Tibial nerve (tissue), 4 donors: ENCODE measurements at regions not wholly inside any gene's neighbourhood (a gene's known extent, or its start where the extent isn't known, plus 50 kb on each side); places are given as distances from the start of the nearest gene placed in this dataset.

Experiments used
- DNase-seq, 2 donors: peaks; one replicate each; pipeline ENCODE4 v3.0.0-alpha.2; 2019; ENCODE audit warnings: low spot score in 2 of 2
- H3K27ac ChIP-seq, 4 donors: fragments of 200-600 bp; sonication (generic) in 3 of 4; one replicate each; pipeline ENCODE4 v1.5.1; 2017 to 2019; ENCODE audit warnings: mild to moderate bottlenecking in 1 of 4
- H3K27me3 ChIP-seq, 2 donors: fragments of 200-600 bp; sonication (generic) in 1 of 2; one replicate each; pipeline versions ENCODE4 v1.5.1 to v1.6.0; 2017 to 2019
- H3K36me3 ChIP-seq, 3 donors: fragments of 200-600 bp; sonication (generic); one replicate each; pipeline ENCODE4 v1.5.1; 2018 to 2019
- H3K4me1 ChIP-seq, 4 donors: fragments of 200-600 bp; sonication (generic) in 3 of 4; one replicate each; pipeline ENCODE4 v1.5.1; 2017 to 2019
- H3K4me3 ChIP-seq, 4 donors: fragments of 200-600 bp; sonication (generic) in 3 of 4; one replicate each; pipeline ENCODE4 v1.5.1; 2017 to 2019; ENCODE audit warnings: mild to moderate bottlenecking in 1 of 4, moderate library complexity in 1 of 4
- H3K9me3 ChIP-seq, 4 donors: fragments of 200-600 bp; sonication (generic) in 3 of 4; one replicate each; pipeline ENCODE4 v1.5.1; 2017 to 2019
- CTCF ChIP-seq, 5 experiments: fragments of 200-600 bp in 3 of 5; fragments of 450-650 bp in 2 of 5; sonication (generic) in 3 of 5; IDR thresholded peaks; one replicate each; pipeline ENCODE4 v1.5.1; 2016 to 2019; ENCODE audit warnings: antibody characterized with exemption in 5 of 5, mild to moderate bottlenecking in 3 of 5, moderate library complexity in 2 of 5
- EP300 ChIP-seq, 2 donors: sonication (generic); formaldehyde crosslinking; IDR thresholded peaks; one replicate each; pipeline ENCODE4 v1.6.1; 2017; ENCODE audit warnings: antibody characterized with exemption in 2 of 2, mild to moderate bottlenecking in 1 of 2
- POLR2A ChIP-seq, 2 donors: fragments of 450-650 bp; IDR thresholded peaks; one replicate each; pipeline ENCODE4 v1.6.1; 2017; ENCODE audit warnings: antibody characterized with exemption in 2 of 2, mild to moderate bottlenecking in 2 of 2, moderate library complexity in 2 of 2
- WGBS, 2 donors: methylation state at CpG; one replicate each; pipeline ENCODE4 v1.1.5; 2018; 5-methylcytosine and 5-hydroxymethylcytosine counted together

GRCh38 chr5:120954255-120954654 is 490.2 kb downstream of the PRR16 start:
- no peak for DNase-seq
- TF ChIP-seq EP300 (IDR thresholded peaks at IDR 0.05) (no peak), CTCF (IDR thresholded peaks at IDR 0.05) (no peak), POLR2A (IDR thresholded peaks at IDR 0.05) (no peak)
- Histone ChIP-seq H3K4me3 (no peak overlapping the region), H3K27ac (no peak overlapping the region), H3K36me3 (no peaks in the 10 kb centered on the region), H3K27me3 (no peaks in the 10 kb centered on the region), H3K4me1 (no peaks in the 10 kb centered on the region), H3K9me3 (peaks cover 0 to 32% (median 2%) of the 10 kb centered on the region in 4 donors)

- no peak for DNase-seq
- Histone ChIP-seq H3K4me1 (no peaks in the 10 kb centered on the region), H3K36me3 (no peaks in the 10 kb centered on the region), H3K27ac (no peak overlapping the region), H3K27me3 (no peaks in the 10 kb centered on the region), H3K4me3 (no peak overlapping the region), H3K9me3 (peaks cover 0 to 27% (median 2%) of the 10 kb centered on the region in 4 donors)
- TF ChIP-seq EP300 (IDR thresholded peaks at IDR 0.05) (no peak), POLR2A (IDR thresholded peaks at IDR 0.05) (no peak), CTCF (IDR thresholded peaks at IDR 0.05) (no peak)
Measured at GRCh38 chr5:120955795-120956194, 491.7 kb downstream of the PRR16 start.

GRCh38 chr5:120958877-120959485 is 494.9 kb downstream of the PRR16 start:
- TF ChIP-seq CTCF (IDR thresholded peaks at IDR 0.05) (no peak), POLR2A (IDR thresholded peaks at IDR 0.05) (no peak), EP300 (IDR thresholded peaks at IDR 0.05) (no peak)
- WGBS, 2 donors = 80 to 85% methylated on average over 7 of the region's 7 CpGs
- H3K27me3 ChIP-seq = no peaks in the 10 kb centered on the region
- H3K9me3 ChIP-seq = peaks cover 0 to 4% (median 0%) of the 10 kb centered on the region in 4 donors
- H3K4me1 ChIP-seq = no peaks in the 10 kb centered on the region
- no peaks in the 10 kb centered on the region for H3K36me3 ChIP-seq
- H3K4me3 ChIP-seq = no peak overlapping the region
- DNase-seq = no peak
- no peak overlapping the region for H3K27ac ChIP-seq

GRCh38 chr5:120960510-120960909 is 496.4 kb downstream of the PRR16 start:
- Histone ChIP-seq H3K27me3 (no peaks in the 10 kb centered on the region), H3K27ac (no peak overlapping the region), H3K9me3 (peaks cover 0 to 3% (median 0%) of the 10 kb centered on the region in 4 donors), H3K4me3 (no peak overlapping the region), H3K4me1 (no peaks in the 10 kb centered on the region), H3K36me3 (no peaks in the 10 kb centered on the region)
- WGBS, 2 donors = 88 to 91% methylated on average over 1 of the region's 1 CpG
- no peak for TF ChIP-seq CTCF (IDR thresholded peaks at IDR 0.05)
- no peak for TF ChIP-seq POLR2A (IDR thresholded peaks at IDR 0.05)
- no peak for TF ChIP-seq EP300 (IDR thresholded peaks at IDR 0.05)
- DNase-seq = no peak

- no peaks in the 10 kb centered on the region for H3K4me1 ChIP-seq
- no peak overlapping the region for H3K4me3 ChIP-seq
- no peak overlapping the region for H3K27ac ChIP-seq
- no peaks in the 10 kb centered on the region for H3K36me3 ChIP-seq
- TF ChIP-seq CTCF (IDR thresholded peaks at IDR 0.05) (no peak), EP300 (IDR thresholded peaks at IDR 0.05) (no peak), POLR2A (IDR thresholded peaks at IDR 0.05) (no peak)
- no peak for DNase-seq
- no peaks in the 10 kb centered on the region for H3K27me3 ChIP-seq
- H3K9me3 ChIP-seq = no peaks in the 10 kb centered on the region
Measured at GRCh38 chr5:120967366-120967765, 503.3 kb downstream of the PRR16 start.
